GM23248 (cell line): ENCODE measurements at regions not wholly inside any gene's neighbourhood (a gene's known extent, or its start where the extent isn't known, plus 50 kb on each side); places are given as distances from the start of the nearest gene placed in this dataset.

Source experiments
- EZH2 ChIP-seq: fragments of 200-600 bp; sonication (generic); IDR thresholded peaks from 2 replicates; pipeline ENCODE4 v1.6.1; 2018; ENCODE audit warnings: antibody characterized with exemption, mild to moderate bottlenecking; ENCODE audit not compliant: insufficient read depth, poor library complexity, severe bottlenecking
- EZH2phosphoT487 ChIP-seq: fragments of 200-600 bp; sonication (generic); IDR thresholded peaks from 2 replicates; pipeline ENCODE4 v1.6.1; 2018; ENCODE audit warnings: antibody characterized with exemption, moderate library complexity, mild to moderate bottlenecking, low read depth; ENCODE audit not compliant: insufficient read depth

- no peak for TF ChIP-seq EZH2
- no peak for TF ChIP-seq EZH2phosphoT487
Observed at GRCh38 chr21:30033441-30033840, 93.6 kb upstream of the GRIK1 start.
